H9 (cell line): ENCODE measurements at regions not wholly inside any gene's neighbourhood (a gene's known extent, or its start where the extent isn't known, plus 50 kb on each side); places are given as distances from the start of the nearest gene placed in this dataset.
"Not testable (repeated sequence)": the region's sequence is repeated elsewhere in the genome, so short reads cannot be mapped to it uniquely, and the experiment has no call there.

Experiments
- DNase-seq: peaks from one replicate; pipeline ENCODE4 v3.0.0-alpha.2; 2017
- H2AFZ ChIP-seq: one replicate; pipeline ENCODE4 v1.6.1; 2013; ENCODE audit warnings: mild to moderate bottlenecking, low read length, control low read depth, moderate library complexity
- H2AK5ac ChIP-seq: 2 replicates; pipeline ENCODE4 v1.6.1; 2013; ENCODE audit warnings: low read length, control low read depth, mixed read lengths; ENCODE audit not compliant: insufficient read length
- H2BK120ac ChIP-seq: one replicate; pipeline ENCODE4 v1.6.1; 2013; ENCODE audit warnings: low read depth, mild to moderate bottlenecking, low read length, control low read depth, inconsistent platforms; ENCODE audit not compliant: poor library complexity, severe bottlenecking
- H2BK12ac ChIP-seq: 2 replicates; pipeline ENCODE4 v1.6.1; 2013; ENCODE audit warnings: low read length, control low read depth, mixed read lengths, low read depth; ENCODE audit not compliant: insufficient read length
- H2BK15ac ChIP-seq: 2 replicates; pipeline ENCODE4 v1.6.1; 2013; ENCODE audit warnings: low read depth, low read length, control low read depth
- H2BK20ac ChIP-seq: one replicate; pipeline ENCODE4 v1.6.1; 2013; ENCODE audit warnings: low read depth, mild to moderate bottlenecking, low read length, control low read depth, inconsistent platforms; ENCODE audit not compliant: poor library complexity, severe bottlenecking
- H2BK5ac ChIP-seq: 2 replicates; pipeline ENCODE4 v1.6.1; 2013; ENCODE audit warnings: low read length, control low read depth, mixed read lengths; ENCODE audit not compliant: insufficient read length
- H3K14ac ChIP-seq: 2 replicates; pipeline ENCODE4 v1.6.1; 2013; ENCODE audit warnings: low read length, control low read depth; ENCODE audit not compliant: insufficient read depth
- H3K18ac ChIP-seq: 2 replicates; pipeline ENCODE4 v1.6.1; 2013; ENCODE audit warnings: low read depth, mild to moderate bottlenecking, mixed read lengths, low read length, control low read depth; ENCODE audit not compliant: insufficient read length
- H3K23ac ChIP-seq: 2 replicates; pipeline ENCODE4 v1.6.1; 2013; ENCODE audit warnings: low read length, control low read depth, mixed read lengths, low read depth; ENCODE audit not compliant: insufficient read length
- H3K23me2 ChIP-seq: 2 replicates; pipeline ENCODE4 v1.6.1; 2013; ENCODE audit warnings: low read depth, mild to moderate bottlenecking, mixed read lengths, low read length, control low read depth; ENCODE audit not compliant: insufficient read length, poor library complexity, severe bottlenecking
- H3K27ac ChIP-seq: 2 replicates; pipeline ENCODE4 v1.5.1; 2013; ENCODE audit warnings: low read length, control low read depth, mixed read lengths, low read depth; ENCODE audit not compliant: insufficient read length
- H3K27me3 ChIP-seq: 2 replicates; pipeline ENCODE4 v1.6.1; 2013; ENCODE audit warnings: low read length, control low read depth, inconsistent platforms; ENCODE audit not compliant: insufficient read depth
- H3K4ac ChIP-seq: 2 replicates; pipeline ENCODE4 v1.6.1; 2013; ENCODE audit warnings: low read depth, mild to moderate bottlenecking, control low read depth, inconsistent platforms, low read length, moderate library complexity
- H3K4me1 ChIP-seq: 2 replicates; pipeline ENCODE4 v1.6.1; 2013; ENCODE audit warnings: low read length, control low read depth, inconsistent platforms; ENCODE audit not compliant: insufficient read depth
- H3K4me2 ChIP-seq: 2 replicates; pipeline ENCODE4 v1.6.1; 2013; ENCODE audit warnings: low read length, control low read depth, mixed read lengths; ENCODE audit not compliant: insufficient read length, insufficient read depth
- H3K56ac ChIP-seq: 2 replicates; pipeline ENCODE4 v1.6.1; 2013; ENCODE audit warnings: low read depth, mild to moderate bottlenecking, mixed read lengths, low read length, control low read depth; ENCODE audit not compliant: insufficient read length
- H3K79me1 ChIP-seq: 2 replicates; pipeline ENCODE4 v1.6.1; 2013; ENCODE audit warnings: low read depth, mild to moderate bottlenecking, moderate library complexity, low read length, control low read depth, inconsistent platforms; ENCODE audit not compliant: insufficient read depth, poor library complexity, severe bottlenecking
- H3K79me2 ChIP-seq: 2 replicates; pipeline ENCODE4 v1.6.1; 2013; ENCODE audit warnings: low read length, control low read depth, inconsistent platforms; ENCODE audit not compliant: insufficient read depth
- H3K9ac ChIP-seq: 2 replicates; pipeline ENCODE4 v1.6.1; 2013; ENCODE audit warnings: low read length, control low read depth, mixed read lengths; ENCODE audit not compliant: insufficient read length; ENCODE audit errors: extremely low read depth
- H3K9me3 ChIP-seq: one replicate; pipeline ENCODE4 v1.6.1; 2013; ENCODE audit warnings: low read depth, low read length, inconsistent platforms; ENCODE audit not compliant: control insufficient read depth
- H3T11ph ChIP-seq: one replicate; pipeline ENCODE4 v1.6.1; 2013; ENCODE audit warnings: mild to moderate bottlenecking, low read length, control low read depth, inconsistent platforms
- H4K20me1 ChIP-seq: one replicate; pipeline ENCODE4 v1.6.1; 2013; ENCODE audit not compliant: control insufficient read depth, insufficient read length, insufficient read depth
- H4K5ac ChIP-seq: 2 replicates; pipeline ENCODE4 v1.6.1; 2013; ENCODE audit warnings: low read depth, mild to moderate bottlenecking, mixed read lengths, low read length, control low read depth; ENCODE audit not compliant: insufficient read length
- H4K8ac ChIP-seq: replicated peaks from 2 replicates; pipeline ENCODE4 v1.6.1; 2013; ENCODE audit warnings: low read length, control low read depth, mixed read lengths, low read depth; ENCODE audit not compliant: insufficient read length
- H4K91ac ChIP-seq: 2 replicates; pipeline ENCODE4 v1.6.1; 2013; ENCODE audit warnings: low read depth, mild to moderate bottlenecking, moderate library complexity, mixed read lengths, low read length, control low read depth; ENCODE audit not compliant: insufficient read length
- H3K27ac Mint-ChIP-seq, 3 experiments: 2 replicates in 2 of 3; 3 replicates in 1 of 3; pipeline ENCODE4 v1.8.0; 2020 to 2021; ENCODE audit warnings: mixed read lengths in 3 of 3, mild to moderate bottlenecking in 1 of 3, moderate library complexity in 1 of 3
- H3K27me3 Mint-ChIP-seq: 2 replicates; pipeline ENCODE4 v1.8.0; 2021; ENCODE audit warnings: low read depth, mild to moderate bottlenecking, moderate library complexity, mixed read lengths
- H3K36me3 Mint-ChIP-seq, 3 experiments: 2 replicates in 2 of 3; 3 replicates in 1 of 3; pipeline ENCODE4 v1.8.0; 2020 to 2021; ENCODE audit warnings: low read depth in 3 of 3, mixed read lengths in 3 of 3; ENCODE audit not compliant: insufficient read depth in 1 of 3
- H3K4me1 Mint-ChIP-seq, 2 experiments: 2 replicates each; pipeline ENCODE4 v1.8.0; 2020; ENCODE audit warnings: mixed read lengths in 2 of 2
- H3K4me3 Mint-ChIP-seq, 2 experiments: 2 replicates in 1 of 2; 3 replicates in 1 of 2; pipeline ENCODE4 v1.8.0; 2020 to 2021; ENCODE audit warnings: mild to moderate bottlenecking in 2 of 2, mixed read lengths in 2 of 2, moderate library complexity in 1 of 2
- H3K9me3 Mint-ChIP-seq, 2 experiments: 2 replicates in 1 of 2; 3 replicates in 1 of 2; pipeline ENCODE4 v1.8.0; 2020; ENCODE audit warnings: mild to moderate bottlenecking in 2 of 2, mixed read lengths in 2 of 2, moderate library complexity in 1 of 2
- WGBS: extraction: QIAGEN DNeasy Blood & Tissue Kit; methylation state at CpG from one replicate; pipeline ENCODE4 v1.1.7; 2013; ENCODE audit warnings: missing lambda C conversion rate, low lambda C conversion rate, mixed read lengths; ENCODE audit not compliant: insufficient read length; ENCODE audit errors: extremely low coverage; 5-methylcytosine and 5-hydroxymethylcytosine counted together

DNA sequence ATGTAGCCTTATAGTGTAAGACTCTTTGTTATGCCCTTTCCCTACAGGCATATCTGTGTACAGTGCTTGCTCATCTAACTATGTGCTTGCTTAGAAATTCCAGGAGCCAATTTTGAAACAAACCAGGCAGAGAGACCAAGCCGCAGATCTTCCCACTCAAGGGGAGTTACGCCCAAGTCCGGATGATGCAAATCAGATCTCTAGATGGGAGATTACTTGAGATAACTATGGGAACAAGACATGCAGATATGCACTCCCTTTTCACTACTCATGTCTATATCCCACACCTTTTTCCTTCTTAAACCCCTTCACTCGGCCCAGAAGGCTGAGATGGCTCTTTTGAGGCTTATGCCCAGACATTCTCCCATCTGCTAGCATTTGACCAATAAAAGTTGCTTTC is 179.7 kb upstream of the ZNF658 start:
- H3K4ac ChIP-seq, H3K27ac Mint-ChIP-seq: not testable (repeated sequence)

DNA sequence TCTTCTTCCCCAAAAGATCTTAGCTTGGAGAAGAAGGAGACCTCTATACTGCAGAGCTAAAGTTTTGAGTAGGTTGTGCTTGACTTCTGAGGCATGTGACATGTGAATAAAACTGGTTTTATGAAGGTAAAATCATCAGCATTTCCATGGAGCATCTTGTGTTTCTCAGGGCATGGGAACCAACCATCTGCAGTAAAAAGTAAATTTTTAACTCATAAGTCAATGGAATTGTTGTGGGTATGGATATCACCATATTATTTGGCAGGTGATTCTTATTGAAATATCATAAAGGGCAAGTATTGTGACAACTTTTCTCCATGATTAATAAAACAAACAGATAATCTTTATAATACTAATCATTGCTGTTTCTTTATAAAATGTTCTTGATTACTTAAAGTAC is 173.0 kb upstream of the ZNF658 start:
- not testable (repeated sequence) for H3K27me3 Mint-ChIP-seq, H2BK15ac ChIP-seq, H4K20me1 ChIP-seq, H3K27ac Mint-ChIP-seq, H3K14ac ChIP-seq, H2AK5ac ChIP-seq, H3K27me3 ChIP-seq, H3K4me1 Mint-ChIP-seq, H2BK120ac ChIP-seq, H3K18ac ChIP-seq, H4K8ac ChIP-seq, H3K4me3 Mint-ChIP-seq, H3K23ac ChIP-seq, H3K79me1 ChIP-seq, H4K91ac ChIP-seq, H2BK20ac ChIP-seq, H3K4me1 ChIP-seq, H3K4me2 ChIP-seq, H2BK12ac ChIP-seq, H2AFZ ChIP-seq, DNase-seq, H2BK5ac ChIP-seq, H3K56ac ChIP-seq, H3K23me2 ChIP-seq, H3K27ac ChIP-seq, H3K4ac ChIP-seq, H4K5ac ChIP-seq, H3K9me3 ChIP-seq, H3T11ph ChIP-seq, H3K9me3 Mint-ChIP-seq, H3K36me3 Mint-ChIP-seq, H3K9ac ChIP-seq, H3K79me2 ChIP-seq

More for the DNA sequence above, 179.7 kb upstream of the ZNF658 start:
- not testable (repeated sequence) for H3K23ac ChIP-seq, H2BK20ac ChIP-seq, H2AK5ac ChIP-seq, H3K14ac ChIP-seq, H3K9me3 ChIP-seq, H3K9me3 Mint-ChIP-seq, H4K8ac ChIP-seq, H3K56ac ChIP-seq, H3K9ac ChIP-seq, H3K27me3 ChIP-seq, DNase-seq, H3K27ac ChIP-seq, H3K4me2 ChIP-seq, H3K4me1 Mint-ChIP-seq, H3K23me2 ChIP-seq, H4K20me1 ChIP-seq, H4K91ac ChIP-seq, H3K4me3 Mint-ChIP-seq, H3K4me1 ChIP-seq, H3K36me3 Mint-ChIP-seq, H4K5ac ChIP-seq, H2BK120ac ChIP-seq, H2BK15ac ChIP-seq, H2BK5ac ChIP-seq, H3K79me1 ChIP-seq, H2BK12ac ChIP-seq, H3T11ph ChIP-seq, H3K79me2 ChIP-seq, H3K27me3 Mint-ChIP-seq, H2AFZ ChIP-seq, H3K18ac ChIP-seq
- WGBS = no CpG with 5 or more reads among the region's 4 CpGs

DNA sequence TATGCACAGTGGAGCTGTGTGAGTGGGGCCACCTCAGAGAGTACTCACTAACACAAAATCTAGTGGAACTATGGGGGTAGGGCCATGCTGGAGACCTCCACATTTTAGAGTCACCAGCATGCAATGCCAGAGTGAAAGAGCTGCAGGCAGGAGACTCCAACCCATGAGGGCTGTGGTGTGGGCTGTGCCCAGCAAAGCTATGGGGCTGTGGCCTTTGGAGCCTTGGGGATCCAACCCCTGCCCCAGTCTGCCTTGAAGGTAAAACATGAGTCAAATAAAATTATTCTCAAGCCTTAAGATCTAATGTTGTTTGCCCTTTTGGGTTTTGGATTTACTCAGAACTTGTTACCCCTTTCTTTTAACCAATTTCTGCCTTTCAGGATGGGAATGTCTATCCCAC is 163.8 kb upstream of the ZNF658 start:
- not testable (repeated sequence) for H3K18ac ChIP-seq, H3K4me1 Mint-ChIP-seq, H3K23ac ChIP-seq, H3K27ac Mint-ChIP-seq, H3K27ac ChIP-seq, H2BK20ac ChIP-seq, H2BK12ac ChIP-seq, H4K91ac ChIP-seq, H2AFZ ChIP-seq, H3K4me1 ChIP-seq, H2BK5ac ChIP-seq, H2BK120ac ChIP-seq, H3K9me3 ChIP-seq, H3K79me2 ChIP-seq, H3K4me2 ChIP-seq, H4K8ac ChIP-seq, H4K20me1 ChIP-seq, H2BK15ac ChIP-seq, H3K56ac ChIP-seq, H3T11ph ChIP-seq, H3K23me2 ChIP-seq, DNase-seq, H4K5ac ChIP-seq, H3K9me3 Mint-ChIP-seq, H3K4me3 Mint-ChIP-seq, H3K4ac ChIP-seq, H3K14ac ChIP-seq, H3K9ac ChIP-seq, H3K27me3 Mint-ChIP-seq, H3K36me3 Mint-ChIP-seq, H2AK5ac ChIP-seq, H3K27me3 ChIP-seq, H3K79me1 ChIP-seq
